MM.1S (cell line): ENCODE measurements at regions not wholly inside any gene's neighbourhood (a gene's known extent, or its start where the extent isn't known, plus 50 kb on each side); places are given as distances from the start of the nearest gene placed in this dataset.

Experiments used
- DNase-seq: peaks from one replicate; pipeline ENCODE4 v3.0.0-alpha.2; 2015
- H2AFZ ChIP-seq: fragments of 300-600 bp; sonication (generic); 2 replicates; pipeline ENCODE4 v1.6.0; 2016; ENCODE audit warnings: antibody characterized with exemption, low read length
- H3F3A ChIP-seq: fragments of 300-600 bp; sonication (generic); 2 replicates; pipeline ENCODE4 v1.6.1; 2016; ENCODE audit warnings: mild to moderate bottlenecking, antibody characterized with exemption, low read length, moderate library complexity, mixed read lengths; ENCODE audit not compliant: insufficient read depth
- H3K27ac ChIP-seq: fragments of 300-600 bp; sonication (generic); 2 replicates; pipeline ENCODE4 v1.5.1; 2016; ENCODE audit warnings: mild to moderate bottlenecking, low read length
- H3K27me3 ChIP-seq: fragments of 300-600 bp; sonication (generic); replicated peaks from 2 replicates; pipeline ENCODE4 v1.6.0; 2016; ENCODE audit warnings: low read length; ENCODE audit not compliant: insufficient read depth
- H3K36me3 ChIP-seq: fragments of 300-600 bp; sonication (generic); replicated peaks from 2 replicates; pipeline ENCODE4 v1.6.1; 2016; ENCODE audit warnings: mild to moderate bottlenecking, low read length, mixed read lengths; ENCODE audit not compliant: insufficient read depth
- H3K4me1 ChIP-seq: fragments of 300-600 bp; sonication (generic); 2 replicates; pipeline ENCODE4 v1.6.1; 2016; ENCODE audit warnings: low read length, mixed read lengths
- H3K4me2 ChIP-seq: fragments of 300-600 bp; sonication (generic); 2 replicates; pipeline ENCODE4 v1.6.0; 2016; ENCODE audit warnings: low read depth, low read length
- H3K4me3 ChIP-seq: fragments of 300-600 bp; sonication (generic); 2 replicates; pipeline ENCODE4 v1.5.1; 2016; ENCODE audit warnings: low read length, mixed read lengths
- H3K79me2 ChIP-seq: fragments of 300-600 bp; sonication (generic); 2 replicates; pipeline ENCODE4 v1.6.1; 2016; ENCODE audit warnings: mixed run types, low read length, mixed read lengths
- H3K9ac ChIP-seq: fragments of 300-600 bp; sonication (generic); 2 replicates; pipeline ENCODE4 v1.6.1; 2016; ENCODE audit warnings: low read length, mixed read lengths
- H3K9me2 ChIP-seq: fragments of 300-600 bp; sonication (generic); replicated peaks from 2 replicates; pipeline ENCODE4 v1.6.1; 2016; ENCODE audit warnings: mild to moderate bottlenecking, low read length, mixed read lengths; ENCODE audit not compliant: insufficient read depth
- H3K9me3 ChIP-seq: fragments of 300-600 bp; sonication (generic); replicated peaks from 2 replicates; pipeline ENCODE4 v1.6.1; 2016; ENCODE audit warnings: mild to moderate bottlenecking, low read length, mixed read lengths; ENCODE audit not compliant: insufficient read depth
- H4K20me1 ChIP-seq: fragments of 300-600 bp; sonication (generic); 2 replicates; pipeline ENCODE4 v1.6.1; 2016; ENCODE audit warnings: mild to moderate bottlenecking, low read length, moderate library complexity, mixed read lengths; ENCODE audit not compliant: insufficient read depth
- CTCF ChIP-seq: fragments of 300-600 bp; sonication (generic); IDR thresholded peaks from 2 replicates; pipeline ENCODE4 v1.5.1; 2016; ENCODE audit warnings: antibody characterized with exemption, low read length, mixed read lengths
- EZH2 ChIP-seq: fragments of 300-600 bp; sonication (generic); optimal IDR thresholded peaks from 2 replicates; pipeline ENCODE3; 2017; ENCODE audit warnings: low read depth, mild to moderate bottlenecking, antibody characterized with exemption, low read length, mixed read lengths
- EZH2phosphoT487 ChIP-seq: fragments of 300-600 bp; sonication (generic); IDR thresholded peaks from 2 replicates; pipeline ENCODE4 v1.6.1; 2018; ENCODE audit warnings: antibody characterized with exemption, low read length

DNA sequence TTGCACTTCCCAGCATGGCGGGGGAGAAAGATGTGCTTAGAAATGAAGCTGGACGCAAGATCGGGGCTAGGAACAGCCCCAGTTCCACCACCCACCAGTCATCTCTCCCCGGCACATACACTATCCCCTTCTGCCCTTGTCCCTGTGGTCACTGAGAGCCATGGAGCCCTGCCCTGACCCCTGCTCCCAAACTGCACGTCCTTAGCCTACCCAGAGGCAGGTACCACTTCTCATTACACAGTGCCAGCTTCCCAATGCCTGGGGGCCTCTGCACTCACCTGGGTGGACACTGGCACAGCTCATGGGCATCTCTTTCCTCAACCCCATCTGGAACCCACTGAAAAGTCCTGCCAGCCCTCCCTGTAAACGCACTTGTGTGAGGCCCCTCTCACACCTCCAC lies 139.3 kb upstream of the PRR20G start:
- Histone ChIP-seq H3K79me2 (no peaks in the 10 kb centered on the region), H3K9ac (no peak overlapping the region), H3F3A (no peaks in the 10 kb centered on the region), H3K9me2 (no peaks in the 10 kb centered on the region), H3K4me2 (no peak overlapping the region), H3K36me3 (no peaks in the 10 kb centered on the region), H2AFZ (no peak overlapping the region), H4K20me1 (no peaks in the 10 kb centered on the region), H3K4me1 (no peaks in the 10 kb centered on the region), H3K27ac (no peak overlapping the region), H3K27me3 (peaks cover 59% of the 10 kb centered on the region), H3K4me3 (no peak overlapping the region), H3K9me3 (no peaks in the 10 kb centered on the region)
- no peak for DNase-seq
- TF ChIP-seq CTCF (no peak), EZH2phosphoT487 (no peak), EZH2 (no peak)

DNA sequence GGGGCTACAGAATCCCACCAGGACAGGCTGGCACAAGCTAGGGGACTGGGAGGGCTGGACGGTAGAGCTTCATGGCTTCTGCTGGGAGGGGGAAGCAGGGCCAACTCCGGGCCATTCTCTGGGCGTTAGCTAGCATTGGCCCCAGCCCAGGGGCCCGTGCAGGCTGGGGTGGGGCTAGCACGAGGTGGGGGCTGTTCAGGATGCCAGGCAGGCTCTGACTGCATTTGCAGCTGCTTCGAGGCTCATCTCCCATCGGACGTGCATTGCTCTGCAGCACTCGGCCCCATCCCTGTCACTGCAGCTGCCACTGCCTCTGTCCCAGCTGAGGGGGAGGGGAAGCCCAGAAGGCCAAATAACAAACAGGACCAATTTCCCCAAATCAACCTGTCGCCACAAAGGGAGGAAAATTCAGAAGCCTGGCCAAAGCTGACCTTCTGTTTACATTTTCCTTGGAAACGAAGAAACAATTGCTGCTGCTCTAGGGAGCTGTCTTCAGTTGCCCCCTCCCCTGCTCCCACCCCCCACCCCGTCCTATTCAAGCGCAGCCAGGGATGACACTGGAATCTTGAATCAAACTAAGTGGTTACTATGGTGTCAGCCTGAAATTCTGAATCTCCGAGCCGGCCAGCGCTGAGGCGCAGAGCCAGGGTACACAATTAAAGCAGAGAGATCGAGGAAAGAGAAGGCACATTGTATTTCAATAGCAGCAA lies 138.8 kb upstream of the PRR20G start:
- Histone ChIP-seq H2AFZ (no peak overlapping the region), H3K9me3 (no peaks in the 10 kb centered on the region), H3K27me3 (peaks cover 65% of the 10 kb centered on the region), H3K9me2 (no peaks in the 10 kb centered on the region), H3K79me2 (no peaks in the 10 kb centered on the region), H3K27ac (no peak overlapping the region), H3K9ac (no peak overlapping the region), H3F3A (no peaks in the 10 kb centered on the region), H3K4me1 (no peaks in the 10 kb centered on the region), H3K4me3 (no peak overlapping the region), H4K20me1 (no peaks in the 10 kb centered on the region), H3K36me3 (no peaks in the 10 kb centered on the region), H3K4me2 (no peak overlapping the region)
- no peak for DNase-seq
- TF ChIP-seq EZH2phosphoT487 (no peak), CTCF (no peak), EZH2 (no peak)

- TF ChIP-seq EZH2phosphoT487 (no peak), CTCF (no peak), EZH2 (no peak)
- Histone ChIP-seq H3K4me2 (no peak overlapping the region), H3K36me3 (no peaks in the 10 kb centered on the region), H3K27ac (no peak overlapping the region), H3K4me1 (no peaks in the 10 kb centered on the region), H3F3A (no peaks in the 10 kb centered on the region), H3K27me3 (peaks cover 73% of the 10 kb centered on the region), H3K9me3 (no peaks in the 10 kb centered on the region), H2AFZ (no peak overlapping the region), H3K79me2 (no peaks in the 10 kb centered on the region), H3K9ac (no peak overlapping the region), H4K20me1 (no peaks in the 10 kb centered on the region), H3K9me2 (no peaks in the 10 kb centered on the region), H3K4me3 (no peak overlapping the region)
- DNase-seq: no peak
Measured at GRCh38 chr3:127425505-127426443, 137.9 kb upstream of the PRR20G start.
